Left lung (tissue), 4 donors: ENCODE measurements at regions not wholly inside any gene's neighbourhood (a gene's known extent, or its start where the extent isn't known, plus 50 kb on each side); places are given as distances from the start of the nearest gene placed in this dataset.

Experiments
- ATAC-seq: fragments of 200-7000 bp; cut with Tn5 transposase; one replicate; pipeline ENCODE4 v1.9.1; 2020; ENCODE audit warnings: moderate library complexity
- DNase-seq, 4 donors: peaks; one replicate each; pipeline ENCODE4 v3.0.0-alpha.2; 2013 to 2020
- H3K27ac ChIP-seq, 2 donors: fragments of 200-600 bp; sonication (generic) in 1 of 2; one replicate each; pipeline versions ENCODE4 v1.5.0 to v1.8.0; 2020 to 2021
- H3K27me3 ChIP-seq, 2 donors: fragments of 200-600 bp; sonication (generic) in 1 of 2; one replicate each; pipeline versions ENCODE4 v1.5.0 to v1.8.0; 2020 to 2021
- H3K36me3 ChIP-seq, 2 donors: fragments of 200-600 bp; sonication (generic) in 1 of 2; one replicate each; pipeline versions ENCODE4 v1.5.0 to v1.8.0; 2020 to 2021
- H3K4me1 ChIP-seq, 2 donors: fragments of 200-600 bp; one replicate each; pipeline ENCODE4 v1.8.0; 2021
- H3K4me3 ChIP-seq, 2 donors: fragments of 200-600 bp; sonication (generic) in 1 of 2; one replicate each; pipeline versions ENCODE4 v1.5.0 to v1.8.0; 2020 to 2021; ENCODE audit warnings: mild to moderate bottlenecking in 1 of 2
- H3K9me3 ChIP-seq, 2 donors: fragments of 200-600 bp; sonication (generic) in 1 of 2; one replicate each; pipeline versions ENCODE4 v1.5.0 to v1.8.0; 2020 to 2021
- intact Hi-C, 2 donors: fragments of 100-400 bp; cut with DNase I; formaldehyde crosslinking; loops; one replicate each; pipeline versions ENCODE4 v1.11.2 to v1.14.2; 2022
- TF ChIP-seq, protein P1 (sequence below), 2 donors: fragments of 200-600 bp; sonication (generic) in 1 of 2; IDR thresholded peaks; one replicate each; pipeline versions ENCODE4 v1.5.0 to v1.8.0; 2021; ENCODE audit warnings: antibody characterized with exemption in 2 of 2
- donor health status: DM: no; HTN: yes; CAD: no.
- donor health status: DM: no; HTN: no; CAD: no.

DNA sequence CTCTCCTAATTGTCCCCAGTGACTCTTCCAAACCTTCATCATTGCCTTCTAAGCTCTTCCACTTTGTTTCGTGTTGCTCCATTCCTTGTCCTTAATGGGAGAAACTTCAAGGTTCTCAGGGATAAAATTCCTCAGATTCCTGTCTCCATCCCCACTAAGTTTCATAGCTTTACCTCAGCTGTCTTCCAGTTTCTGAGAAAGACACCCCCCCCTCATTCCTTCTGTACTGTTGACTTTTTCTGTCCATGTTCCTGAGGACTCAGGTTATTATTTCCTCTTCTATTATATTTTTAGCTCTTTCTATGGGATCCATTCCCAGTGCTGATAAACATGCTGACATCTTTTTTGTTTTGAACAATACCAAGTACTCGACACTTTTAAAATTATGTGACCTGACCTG lies 215.3 kb upstream of the PTGFR start:
- ATAC-seq (no peak), DNase-seq (no peak)
- intact Hi-C loops = no loop called here
- Histone ChIP-seq H3K4me3 (no peak overlapping the region), H3K36me3 (no peaks in the 10 kb centered on the region), H3K27me3 (no peaks in the 10 kb centered on the region), H3K27ac (no peak overlapping the region), H3K4me1 (no peaks in the 10 kb centered on the region), H3K9me3 (no peaks in the 10 kb centered on the region)
- TF ChIP-seq, protein P1, sequence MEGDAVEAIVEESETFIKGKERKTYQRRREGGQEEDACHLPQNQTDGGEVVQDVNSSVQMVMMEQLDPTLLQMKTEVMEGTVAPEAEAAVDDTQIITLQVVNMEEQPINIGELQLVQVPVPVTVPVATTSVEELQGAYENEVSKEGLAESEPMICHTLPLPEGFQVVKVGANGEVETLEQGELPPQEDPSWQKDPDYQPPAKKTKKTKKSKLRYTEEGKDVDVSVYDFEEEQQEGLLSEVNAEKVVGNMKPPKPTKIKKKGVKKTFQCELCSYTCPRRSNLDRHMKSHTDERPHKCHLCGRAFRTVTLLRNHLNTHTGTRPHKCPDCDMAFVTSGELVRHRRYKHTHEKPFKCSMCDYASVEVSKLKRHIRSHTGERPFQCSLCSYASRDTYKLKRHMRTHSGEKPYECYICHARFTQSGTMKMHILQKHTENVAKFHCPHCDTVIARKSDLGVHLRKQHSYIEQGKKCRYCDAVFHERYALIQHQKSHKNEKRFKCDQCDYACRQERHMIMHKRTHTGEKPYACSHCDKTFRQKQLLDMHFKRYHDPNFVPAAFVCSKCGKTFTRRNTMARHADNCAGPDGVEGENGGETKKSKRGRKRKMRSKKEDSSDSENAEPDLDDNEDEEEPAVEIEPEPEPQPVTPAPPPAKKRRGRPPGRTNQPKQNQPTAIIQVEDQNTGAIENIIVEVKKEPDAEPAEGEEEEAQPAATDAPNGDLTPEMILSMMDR (IDR thresholded peaks at IDR 0.05) = no peak

DNA sequence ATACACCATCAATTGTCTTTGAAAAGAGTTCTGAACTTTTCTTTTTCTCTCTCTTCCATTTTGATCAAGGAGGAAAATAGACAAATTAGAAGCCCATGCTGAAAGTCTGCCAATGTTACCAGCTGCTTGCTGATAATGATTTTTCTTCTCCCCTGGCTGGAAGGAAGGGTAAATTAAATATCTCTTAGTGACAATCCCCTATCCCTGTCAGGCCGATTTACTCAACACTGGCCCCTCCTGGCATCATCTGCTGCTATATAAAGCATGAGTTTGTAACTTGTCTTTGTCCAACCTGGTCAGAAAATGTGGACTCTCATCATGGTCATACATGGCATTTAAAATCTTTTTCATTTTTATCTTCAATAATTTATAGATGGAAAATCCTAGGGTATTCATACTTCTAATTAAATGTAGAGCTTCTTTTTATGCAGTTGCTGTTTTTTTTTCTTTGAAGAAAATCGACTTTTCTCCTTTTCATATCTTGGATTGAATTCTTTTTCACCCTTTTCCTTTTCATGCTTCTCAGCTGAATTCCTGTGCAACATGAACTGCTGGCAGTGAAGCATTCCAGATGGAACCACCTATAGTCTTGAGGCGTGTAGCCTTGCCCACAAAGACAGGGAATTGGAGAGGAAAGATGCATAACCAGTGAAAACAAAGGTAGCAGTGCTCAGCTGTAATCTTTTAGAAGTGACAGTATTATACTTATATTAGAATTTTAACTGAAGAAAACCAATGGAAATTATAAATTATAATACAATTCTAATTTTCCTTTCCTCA lies 214.7 kb upstream of the PTGFR start:
- Histone ChIP-seq H3K4me3 (no peak overlapping the region), H3K36me3 (no peaks in the 10 kb centered on the region), H3K27ac (no peak overlapping the region), H3K9me3 (no peaks in the 10 kb centered on the region), H3K4me1 (no peaks in the 10 kb centered on the region), H3K27me3 (no peaks in the 10 kb centered on the region)
- DNase-seq (no peak), ATAC-seq (no peak)
- TF ChIP-seq, protein P1 (IDR thresholded peaks at IDR 0.05) = no peak
- intact Hi-C loops = no loop called here

DNA sequence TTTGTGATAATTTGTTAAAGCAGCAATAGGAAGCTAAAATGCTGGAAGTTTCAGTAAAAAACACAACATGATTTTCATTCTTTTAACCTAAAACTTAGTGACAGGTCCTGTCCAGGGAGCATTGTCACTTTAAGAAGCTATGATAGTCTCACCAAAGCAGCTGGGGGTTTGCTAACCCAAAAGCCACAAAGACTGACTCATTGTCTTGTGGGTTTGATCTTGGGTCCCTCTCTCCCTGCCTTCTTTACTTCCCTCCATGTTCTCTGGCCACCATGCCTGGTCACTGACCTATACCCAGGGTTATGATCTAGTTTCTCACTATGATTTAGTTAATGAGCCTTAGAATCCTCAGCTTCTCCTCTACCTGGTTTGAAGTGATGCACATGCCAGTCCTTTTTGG lies 213.5 kb upstream of the PTGFR start:
- no peaks in the 10 kb centered on the region for H3K4me1 ChIP-seq
- DNase-seq (no peak), ATAC-seq (no peak)
- no peaks in the 10 kb centered on the region for H3K9me3 ChIP-seq
- H3K27ac ChIP-seq = no peak overlapping the region
- H3K27me3 ChIP-seq = no peaks in the 10 kb centered on the region
- TF ChIP-seq, protein P1 (IDR thresholded peaks at IDR 0.05) = no peak
- intact Hi-C loops = no loop called here
- no peak overlapping the region for H3K4me3 ChIP-seq
- no peaks in the 10 kb centered on the region for H3K36me3 ChIP-seq

DNA sequence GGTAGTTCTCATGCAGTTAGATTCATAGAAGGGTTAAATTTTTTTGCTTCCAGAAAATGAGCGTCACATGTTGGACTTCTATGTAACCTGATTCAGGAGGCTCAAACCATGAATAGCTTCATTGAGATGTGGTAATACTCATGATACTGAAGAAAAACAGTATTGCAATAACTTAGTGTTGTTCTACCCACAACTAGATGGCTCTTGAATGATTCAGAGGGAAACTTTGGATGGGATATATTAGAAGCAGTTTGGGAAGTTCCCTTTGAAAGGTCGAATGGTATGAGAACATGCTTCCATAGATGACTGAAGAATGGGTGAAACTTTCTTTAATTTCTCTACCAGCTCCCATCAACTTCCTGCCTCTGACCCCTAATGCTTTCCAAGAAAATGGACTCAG lies 211.7 kb upstream of the PTGFR start:
- ATAC-seq = peak; percentile 61

DNA sequence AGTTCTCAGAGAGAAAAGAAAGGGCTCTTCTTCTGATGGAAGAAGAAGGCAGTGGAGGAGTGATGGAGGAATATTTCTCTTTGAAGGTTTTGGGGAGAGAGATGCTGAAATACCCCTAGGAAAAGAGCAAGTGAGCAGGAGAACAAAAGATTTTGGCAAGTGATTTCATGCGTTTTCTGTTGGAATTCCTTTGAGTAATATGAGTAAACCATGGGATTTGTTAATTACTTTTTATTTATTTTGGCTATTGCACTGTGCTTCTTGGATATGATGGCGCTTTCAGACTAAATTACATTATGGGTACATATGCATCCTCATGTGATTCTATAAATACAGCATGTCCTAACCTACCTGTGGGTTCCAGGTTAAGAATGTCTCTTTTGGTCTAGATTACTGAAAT lies 210.1 kb upstream of the PTGFR start:
- Histone ChIP-seq H3K9me3 (no peaks in the 10 kb centered on the region), H3K36me3 (no peaks in the 10 kb centered on the region), H3K4me3 (no peak overlapping the region), H3K27ac (no peak overlapping the region), H3K27me3 (no peaks in the 10 kb centered on the region), H3K4me1 (no peaks in the 10 kb centered on the region)
- intact Hi-C loops = no loop called here
- no peak for ATAC-seq
- no peak for DNase-seq
- TF ChIP-seq, protein P1 (IDR thresholded peaks at IDR 0.05) = no peak

More for the DNA sequence above, 211.7 kb upstream of the PTGFR start:
- intact Hi-C loops = no loop called here
- Histone ChIP-seq H3K27me3 (no peaks in the 10 kb centered on the region), H3K27ac (no peak overlapping the region), H3K4me3 (no peak overlapping the region), H3K4me1 (no peaks in the 10 kb centered on the region), H3K9me3 (no peaks in the 10 kb centered on the region), H3K36me3 (no peaks in the 10 kb centered on the region)
- TF ChIP-seq, protein P1 (IDR thresholded peaks at IDR 0.05) = no peak
- no peak for DNase-seq
